ENCODE measurements at regions not wholly inside any gene's neighbourhood (a gene's known extent, or its start where the extent isn't known, plus 50 kb on each side); places are given as distances from the start of the nearest gene placed in this dataset.

GRCh38 chr3:17799312-17799711, 56.9 kb upstream of the TBC1D5 start:
- no peaks in the 10 kb centered on the region for H3F3A ChIP-seq (replicated peaks; ENCODE audit: low read depth)
- no peaks in the 10 kb centered on the region for H3K27me3 Mint-ChIP-seq (ENCODE audit: insufficient read depth, low read depth, poor library complexity)

More at GRCh38 chr3:17799312-17799711, 56.9 kb upstream of the TBC1D5 start:
- Histone ChIP-seq H3K79me2 (replicated peaks; ENCODE audit: insufficient read depth) (no peaks in the 10 kb centered on the region), H3K4me3 (no peak overlapping the region), H3K4me2 (no peak overlapping the region), H4K20me1 (replicated peaks; ENCODE audit: insufficient read depth) (no peaks in the 10 kb centered on the region), H2AFZ (no peak overlapping the region), H3K27ac (ENCODE audit: low read depth) (no peak overlapping the region), H3K27me3 (ENCODE audit: insufficient read depth) (no peaks in the 10 kb centered on the region), H3K36me3 (ENCODE audit: insufficient read depth) (no peaks in the 10 kb centered on the region), H3K4me1 (ENCODE audit: insufficient read depth) (no peaks in the 10 kb centered on the region), H3K9me2 (ENCODE audit: insufficient read depth) (no peaks in the 10 kb centered on the region)
- H3K27ac Mint-ChIP-seq: no peak overlapping the region
- H3K9me3 Mint-ChIP-seq: no peaks in the 10 kb centered on the region
- TF ChIP-seq CREB1 (CRISPR knock-in tag; IDR thresholded peaks at IDR 0.05; ENCODE audit: low read depth) (no peak), ZNF462 (CRISPR knock-in tag; IDR thresholded peaks at IDR 0.05) (no peak), STAT1 (IDR thresholded peaks at IDR 0.05; ENCODE audit: unreplicated experiment) (no peak), JUNB (IDR thresholded peaks at IDR 0.05; ENCODE audit: unreplicated experiment) (no peak), EZH2 (IDR thresholded peaks at IDR 0.05; ENCODE audit: low read depth, unreplicated experiment) (no peak), REST (IDR thresholded peaks at IDR 0.05; ENCODE audit: unreplicated experiment) (no peak)
- ATAC-seq (no peak), DNase-seq (ENCODE audit: low spot score) (no peak)
- H3K4me1 Mint-ChIP-seq: no peaks in the 10 kb centered on the region
- H3K4me3 Mint-ChIP-seq: no peak overlapping the region
- H3K36me3 Mint-ChIP-seq (ENCODE audit: low read depth): no peaks in the 10 kb centered on the region
